ENCODE measurements at regions not wholly inside any gene's neighbourhood (a gene's known extent, or its start where the extent isn't known, plus 50 kb on each side); places are given as distances from the start of the nearest gene placed in this dataset.

GRCh38 chr1:200253774-200254495 is 155.9 kb downstream of the ZNF281 start:
- DNase-seq (ENCODE audit: low read depth, low spot score): no peak

GRCh38 chr1:200252531-200252930 is 157.3 kb downstream of the ZNF281 start:
- no peak for DNase-seq (ENCODE audit: low read depth, low spot score)

- DNase-seq (ENCODE audit: low read depth, low spot score): no peak
Measured at GRCh38 chr1:200250469-200250868, 159.4 kb downstream of the ZNF281 start.

- DNase-seq (ENCODE audit: low read depth, low spot score): no peak
Measured at GRCh38 chr1:200248541-200248940, 161.3 kb downstream of the ZNF281 start.

GRCh38 chr1:200247518-200247917 is 162.3 kb downstream of the ZNF281 start:
- DNase-seq (ENCODE audit: low read depth, low spot score): no peak

- no peak for DNase-seq (ENCODE audit: low read depth, low spot score)
Measured at GRCh38 chr1:200245473-200245872, 164.4 kb downstream of the ZNF281 start.

- DNase-seq (ENCODE audit: low read depth, low spot score): no peak
Measured at GRCh38 chr1:200243042-200243437, 166.8 kb downstream of the ZNF281 start.

- no peak for DNase-seq (ENCODE audit: low read depth, low spot score)
Measured at GRCh38 chr1:200242110-200243041, 167.5 kb downstream of the ZNF281 start.

- no peak for DNase-seq (ENCODE audit: low read depth, low spot score)
Measured at GRCh38 chr1:200240656-200241055, 169.2 kb downstream of the ZNF281 start.

GRCh38 chr1:200238311-200238710 is 171.5 kb downstream of the ZNF281 start:
- DNase-seq (ENCODE audit: low read depth, low spot score): no peak

- DNase-seq (ENCODE audit: low read depth, low spot score): no peak
Measured at GRCh38 chr1:200237066-200237465, 172.8 kb downstream of the ZNF281 start.

GRCh38 chr1:200234938-200235337 is 174.9 kb downstream of the ZNF281 start:
- no peak for DNase-seq (ENCODE audit: low read depth, low spot score)

GRCh38 chr1:200233393-200233792 is 176.4 kb downstream of the ZNF281 start:
- DNase-seq (ENCODE audit: low read depth, low spot score): no peak

- DNase-seq (ENCODE audit: low read depth, low spot score): no peak
Measured at GRCh38 chr1:200231787-200232231, 178.0 kb downstream of the ZNF281 start.

- DNase-seq (ENCODE audit: low read depth, low spot score): no peak
Measured at GRCh38 chr1:200230671-200231070, 179.2 kb downstream of the ZNF281 start.

GRCh38 chr1:200228486-200228885 is 181.3 kb downstream of the ZNF281 start:
- DNase-seq (ENCODE audit: low read depth, low spot score): no peak

- no peak for DNase-seq (ENCODE audit: low read depth, low spot score)
Measured at GRCh38 chr1:200228081-200228480, 181.8 kb downstream of the ZNF281 start.
